DMS 273 (cell line): ENCODE measurements at regions not wholly inside any gene's neighbourhood (a gene's known extent, or its start where the extent isn't known, plus 50 kb on each side); places are given as distances from the start of the nearest gene placed in this dataset.
"Not testable (repeated sequence)": the region's sequence is repeated elsewhere in the genome, so short reads cannot be mapped to it uniquely, and the experiment has no call there.

Source experiments
- DNase-seq: peaks from one replicate; lab custom pipeline; 2025; ENCODE audit not compliant: unreplicated experiment; lab: John Stamatoyannopoulos, UW

- peak; percentile 12 for DNase-seq
These were observed 55.2 kb upstream of the GBE1 start for GRCh38 chr3:81816473-81817250.

- DNase-seq: not testable (repeated sequence)
These were observed 50.7 kb upstream of the GBE1 start for GRCh38 chr3:81812098-81812497.
